ENCODE measurements at regions not wholly inside any gene's neighbourhood (a gene's known extent, or its start where the extent isn't known, plus 50 kb on each side); places are given as distances from the start of the nearest gene placed in this dataset.

DNA sequence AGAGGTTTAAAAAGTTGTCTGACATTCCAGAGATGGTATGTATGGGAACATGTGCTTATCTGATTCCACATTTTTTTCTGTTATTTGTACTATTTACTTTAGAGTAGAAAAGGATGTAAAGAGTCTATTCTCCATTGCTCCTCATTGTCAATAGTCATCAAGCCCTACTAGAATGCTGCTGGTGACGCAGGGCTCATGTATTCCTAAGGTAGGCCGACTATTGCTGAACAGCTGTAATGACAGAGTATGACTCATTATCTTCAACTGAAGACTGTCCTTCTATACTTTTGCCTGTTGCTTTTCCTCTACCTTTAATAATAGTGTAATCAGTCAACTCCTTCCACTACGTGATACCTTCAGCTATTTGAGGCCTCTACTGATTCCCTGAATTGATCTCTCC lies 509.1 kb upstream of the NR3C2 start:
- no peak for TF ChIP-seq POLR2A (IDR thresholded peaks at IDR 0.05; ENCODE audit: low read depth, low read length)
- TF ChIP-seq SIN3A (IDR thresholded peaks at IDR 0.05; ENCODE audit: low read depth, low read length) = no peak
- TF ChIP-seq DPF2 (IDR thresholded peaks at IDR 0.05) = no peak
- TF ChIP-seq, protein P1, sequence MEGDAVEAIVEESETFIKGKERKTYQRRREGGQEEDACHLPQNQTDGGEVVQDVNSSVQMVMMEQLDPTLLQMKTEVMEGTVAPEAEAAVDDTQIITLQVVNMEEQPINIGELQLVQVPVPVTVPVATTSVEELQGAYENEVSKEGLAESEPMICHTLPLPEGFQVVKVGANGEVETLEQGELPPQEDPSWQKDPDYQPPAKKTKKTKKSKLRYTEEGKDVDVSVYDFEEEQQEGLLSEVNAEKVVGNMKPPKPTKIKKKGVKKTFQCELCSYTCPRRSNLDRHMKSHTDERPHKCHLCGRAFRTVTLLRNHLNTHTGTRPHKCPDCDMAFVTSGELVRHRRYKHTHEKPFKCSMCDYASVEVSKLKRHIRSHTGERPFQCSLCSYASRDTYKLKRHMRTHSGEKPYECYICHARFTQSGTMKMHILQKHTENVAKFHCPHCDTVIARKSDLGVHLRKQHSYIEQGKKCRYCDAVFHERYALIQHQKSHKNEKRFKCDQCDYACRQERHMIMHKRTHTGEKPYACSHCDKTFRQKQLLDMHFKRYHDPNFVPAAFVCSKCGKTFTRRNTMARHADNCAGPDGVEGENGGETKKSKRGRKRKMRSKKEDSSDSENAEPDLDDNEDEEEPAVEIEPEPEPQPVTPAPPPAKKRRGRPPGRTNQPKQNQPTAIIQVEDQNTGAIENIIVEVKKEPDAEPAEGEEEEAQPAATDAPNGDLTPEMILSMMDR (IDR thresholded peaks at IDR 0.05 in 2 of 3, conservative IDR thresholded peaks at IDR 0.05 in 1 of 3; ENCODE audit: control insufficient read depth in 2 of 3, extremely low read depth in 1 of 3, insufficient read depth in 1 of 3, low read depth in 3 of 3, low read length in 3 of 3) = no peak
- TF ChIP-seq SMC3 (IDR thresholded peaks at IDR 0.05; ENCODE audit: borderline replicate concordance, low read length) = no peak
- TF ChIP-seq ZZZ3 (IDR thresholded peaks at IDR 0.05; ENCODE audit: control insufficient read depth, insufficient read length, low read depth) = no peak
- TF ChIP-seq, protein P2, sequence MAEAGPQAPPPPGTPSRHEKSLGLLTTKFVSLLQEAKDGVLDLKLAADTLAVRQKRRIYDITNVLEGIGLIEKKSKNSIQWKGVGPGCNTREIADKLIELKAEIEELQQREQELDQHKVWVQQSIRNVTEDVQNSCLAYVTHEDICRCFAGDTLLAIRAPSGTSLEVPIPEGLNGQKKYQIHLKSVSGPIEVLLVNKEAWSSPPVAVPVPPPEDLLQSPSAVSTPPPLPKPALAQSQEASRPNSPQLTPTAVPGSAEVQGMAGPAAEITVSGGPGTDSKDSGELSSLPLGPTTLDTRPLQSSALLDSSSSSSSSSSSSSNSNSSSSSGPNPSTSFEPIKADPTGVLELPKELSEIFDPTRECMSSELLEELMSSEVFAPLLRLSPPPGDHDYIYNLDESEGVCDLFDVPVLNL (IDR thresholded peaks at IDR 0.05; ENCODE audit: low read depth, low read length) = no peak

Measured in GM12878 (cell line).